HG03565 (cell line): ENCODE measurements at regions not wholly inside any gene's neighbourhood (a gene's known extent, or its start where the extent isn't known, plus 50 kb on each side); places are given as distances from the start of the nearest gene placed in this dataset.

Source experiments
- ATAC-seq: cut with Tn5 transposase; IDR thresholded peaks from one replicate; pipeline ENCODE4 v1.9.1; 2021; ENCODE audit warnings: mild to moderate bottlenecking, moderate library complexity; ENCODE audit not compliant: unreplicated experiment

- no peak for ATAC-seq
Measured at GRCh38 chrX:130974323-130974722, 71.3 kb upstream of the ENOX2 start.

GRCh38 chrX:130975947-130976346, 72.9 kb upstream of the ENOX2 start:
- peak; percentile 74 for ATAC-seq

- no peak for ATAC-seq
Measured at GRCh38 chrX:130981836-130982235, 76.3 kb upstream of the ARHGAP36 start.

- no peak for ATAC-seq
Measured at GRCh38 chrX:130984782-130985181, 73.4 kb upstream of the ARHGAP36 start.

GRCh38 chrX:130987241-130987640, 70.9 kb upstream of the ARHGAP36 start:
- ATAC-seq, result no peak

GRCh38 chrX:130990723-130991122, 67.4 kb upstream of the ARHGAP36 start:
- ATAC-seq, result no peak

- ATAC-seq, result no peak
Measured at GRCh38 chrX:130994671-130995070, 63.5 kb upstream of the ARHGAP36 start.

- ATAC-seq, result no peak
Measured at GRCh38 chrX:130995439-130995838, 62.7 kb upstream of the ARHGAP36 start.

- no peak for ATAC-seq
Measured at GRCh38 chrX:130997314-130997713, 60.8 kb upstream of the ARHGAP36 start.

GRCh38 chrX:130999360-130999759, 58.8 kb upstream of the ARHGAP36 start:
- ATAC-seq, result no peak
